ENCODE measurements at regions not wholly inside any gene's neighbourhood (a gene's known extent, or its start where the extent isn't known, plus 50 kb on each side); places are given as distances from the start of the nearest gene placed in this dataset.

DNA sequence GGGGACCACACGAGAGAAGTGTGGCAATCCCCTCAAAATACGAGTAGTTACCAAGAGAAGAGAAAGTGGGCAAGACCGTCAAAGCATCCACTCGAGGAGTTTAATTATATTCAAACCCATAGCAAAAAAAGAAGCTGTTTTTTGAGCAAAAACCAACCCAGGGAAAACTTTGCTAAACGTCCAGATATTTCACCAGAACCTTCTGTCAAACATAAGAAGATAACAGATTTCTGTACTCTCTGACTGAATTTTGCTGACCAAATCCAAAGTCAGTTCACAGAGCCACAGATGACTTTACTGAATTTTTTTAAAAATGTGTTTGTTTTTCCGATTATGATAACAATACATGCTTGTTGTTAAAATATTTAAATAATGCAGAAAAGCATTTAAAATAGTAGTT is 145.6 kb upstream of the PTPN1 start:
- Mint-ChIP-seq H3K27me3 (ENCODE audit: low read depth) (peaks cover 18% of the 10 kb centered on the region), H3K27ac (no peak overlapping the region), H3K36me3 (ENCODE audit: low read depth) (no peaks in the 10 kb centered on the region), H3K4me3 (no peak overlapping the region), H3K4me1 (ENCODE audit: low read depth) (peaks cover 11% of the 10 kb centered on the region), H3K9me3 (no peaks in the 10 kb centered on the region)
- no peak for DNase-seq (ENCODE audit: low spot score)

GRCh38 chr20:50366270-50367103 is 143.7 kb upstream of the PTPN1 start:
- Mint-ChIP-seq H3K27me3 (ENCODE audit: low read depth) (peaks cover 18% of the 10 kb centered on the region), H3K4me1 (ENCODE audit: low read depth) (peaks cover 11% of the 10 kb centered on the region), H3K4me3 (peak overlapping the region; percentile 50), H3K36me3 (ENCODE audit: low read depth) (no peaks in the 10 kb centered on the region), H3K27ac (peak overlapping the region; percentile 77), H3K9me3 (no peaks in the 10 kb centered on the region)
- DNase-seq (ENCODE audit: low spot score): no peak

GRCh38 chr20:50367104-50367674 is 143.0 kb upstream of the PTPN1 start:
- Mint-ChIP-seq H3K27ac (no peak overlapping the region), H3K4me3 (no peak overlapping the region), H3K4me1 (ENCODE audit: low read depth) (peaks cover 14% of the 10 kb centered on the region), H3K36me3 (ENCODE audit: low read depth) (no peaks in the 10 kb centered on the region), H3K27me3 (ENCODE audit: low read depth) (peaks cover 18% of the 10 kb centered on the region), H3K9me3 (no peaks in the 10 kb centered on the region)
- no peak for DNase-seq (ENCODE audit: low spot score)

- Mint-ChIP-seq H3K36me3 (ENCODE audit: low read depth) (no peaks in the 10 kb centered on the region), H3K4me3 (no peak overlapping the region), H3K27ac (no peak overlapping the region), H3K27me3 (ENCODE audit: low read depth) (peaks cover 18% of the 10 kb centered on the region), H3K4me1 (ENCODE audit: low read depth) (peaks cover 14% of the 10 kb centered on the region), H3K9me3 (no peaks in the 10 kb centered on the region)
- no peak for DNase-seq (ENCODE audit: low spot score)
Observed at GRCh38 chr20:50367739-50368375, 142.3 kb upstream of the PTPN1 start.

GRCh38 chr20:50368386-50368785 is 141.8 kb upstream of the PTPN1 start:
- peaks cover 15% of the 10 kb centered on the region for H3K27me3 Mint-ChIP-seq (ENCODE audit: low read depth)
- no peaks in the 10 kb centered on the region for H3K36me3 Mint-ChIP-seq (ENCODE audit: low read depth)
- H3K27ac Mint-ChIP-seq: no peak overlapping the region

GRCh38 chr20:50368813-50369224 is 141.4 kb upstream of the PTPN1 start:
- H3K4me1 Mint-ChIP-seq (ENCODE audit: low read depth): peaks cover 14% of the 10 kb centered on the region
- no peak overlapping the region for H3K4me3 Mint-ChIP-seq
- no peaks in the 10 kb centered on the region for H3K36me3 Mint-ChIP-seq (ENCODE audit: low read depth)
- no peaks in the 10 kb centered on the region for H3K9me3 Mint-ChIP-seq
- peaks cover 15% of the 10 kb centered on the region for H3K27me3 Mint-ChIP-seq (ENCODE audit: low read depth)
- H3K27ac Mint-ChIP-seq: no peak overlapping the region
- DNase-seq (ENCODE audit: low spot score): no peak

More at GRCh38 chr20:50368386-50368785, 141.8 kb upstream of the PTPN1 start:
- DNase-seq (ENCODE audit: low spot score): no peak
- Mint-ChIP-seq H3K4me3 (no peak overlapping the region), H3K9me3 (no peaks in the 10 kb centered on the region), H3K4me1 (ENCODE audit: low read depth) (peaks cover 14% of the 10 kb centered on the region)

DNA sequence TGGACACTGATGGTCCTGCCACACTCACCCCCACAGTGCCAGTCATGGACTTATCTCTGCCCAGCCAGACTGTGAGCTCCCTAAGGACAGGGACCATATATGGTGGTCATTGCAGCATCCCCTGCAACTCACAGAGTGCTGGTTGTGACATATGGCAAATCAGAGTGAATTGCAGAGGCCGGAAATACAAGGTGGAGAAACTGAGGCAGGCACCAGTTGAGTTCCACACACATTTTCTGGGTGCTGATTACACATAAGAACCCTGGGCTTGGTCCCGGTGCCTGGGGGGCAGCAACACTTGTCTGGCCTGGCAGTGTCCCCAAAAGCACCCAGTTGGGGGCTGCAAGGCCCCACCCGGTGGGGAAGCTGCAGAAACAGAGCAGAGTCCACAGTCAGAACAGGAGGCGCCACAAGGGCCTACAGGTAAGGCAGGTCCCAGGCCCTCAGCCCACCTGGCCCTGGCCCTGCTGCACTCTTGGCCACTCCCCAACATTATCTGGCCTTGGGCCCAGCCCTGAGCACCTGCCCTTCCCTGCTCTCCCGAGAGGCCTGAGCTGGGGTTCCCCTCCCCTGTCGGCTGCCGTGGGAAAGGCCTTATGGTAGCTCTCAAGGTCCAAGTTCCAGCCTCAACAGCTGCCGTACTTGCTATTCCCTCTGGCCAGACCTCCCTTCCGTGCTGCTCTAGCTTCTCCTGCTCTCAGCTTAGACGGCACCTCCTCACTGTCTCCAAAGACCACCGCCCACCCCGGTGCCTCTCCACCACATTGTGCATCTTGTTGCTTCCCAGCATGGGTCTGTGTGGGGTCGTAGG is 140.8 kb upstream of the PTPN1 start:
- no peaks in the 10 kb centered on the region for H3K9me3 Mint-ChIP-seq
- no peak for DNase-seq (ENCODE audit: low spot score)
- peaks cover 11% of the 10 kb centered on the region for H3K27me3 Mint-ChIP-seq (ENCODE audit: low read depth)
- H3K36me3 Mint-ChIP-seq (ENCODE audit: low read depth): no peaks in the 10 kb centered on the region
- H3K4me3 Mint-ChIP-seq: no peak overlapping the region
- H3K4me1 Mint-ChIP-seq (ENCODE audit: low read depth): peaks cover 16% of the 10 kb centered on the region
- no peak overlapping the region for H3K27ac Mint-ChIP-seq

DNA sequence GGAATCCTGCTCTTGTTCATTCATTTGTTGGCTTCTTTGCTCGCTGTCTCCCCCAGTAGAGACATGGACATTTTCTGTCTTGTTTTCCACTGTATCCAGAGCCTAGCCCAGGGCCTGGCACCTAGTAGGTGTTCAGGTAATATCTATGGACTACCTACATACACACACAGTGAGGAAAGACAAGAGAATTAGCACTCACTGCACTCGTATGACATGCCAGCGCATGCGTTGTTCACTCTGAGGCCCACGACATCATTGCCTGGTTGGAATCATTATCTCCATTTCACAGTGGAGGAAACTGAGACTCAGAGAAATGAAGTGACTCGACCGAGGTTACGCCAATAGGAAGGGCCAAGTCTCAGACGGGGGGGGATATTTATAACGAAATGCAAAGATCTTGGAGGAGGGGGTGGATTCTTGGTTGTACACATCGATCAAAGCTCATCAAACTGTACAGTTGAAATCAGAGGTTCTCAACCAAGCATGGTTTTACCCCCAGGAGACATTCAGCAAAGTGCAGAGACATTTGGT is 140.1 kb upstream of the PTPN1 start:
- peaks cover 11% of the 10 kb centered on the region for H3K27me3 Mint-ChIP-seq (ENCODE audit: low read depth)
- no peak overlapping the region for H3K4me3 Mint-ChIP-seq
- DNase-seq (ENCODE audit: low spot score): no peak
- H3K27ac Mint-ChIP-seq: no peak overlapping the region
- H3K4me1 Mint-ChIP-seq (ENCODE audit: low read depth): peaks cover 17% of the 10 kb centered on the region
- no peaks in the 10 kb centered on the region for H3K9me3 Mint-ChIP-seq
- no peaks in the 10 kb centered on the region for H3K36me3 Mint-ChIP-seq (ENCODE audit: low read depth)

DNA sequence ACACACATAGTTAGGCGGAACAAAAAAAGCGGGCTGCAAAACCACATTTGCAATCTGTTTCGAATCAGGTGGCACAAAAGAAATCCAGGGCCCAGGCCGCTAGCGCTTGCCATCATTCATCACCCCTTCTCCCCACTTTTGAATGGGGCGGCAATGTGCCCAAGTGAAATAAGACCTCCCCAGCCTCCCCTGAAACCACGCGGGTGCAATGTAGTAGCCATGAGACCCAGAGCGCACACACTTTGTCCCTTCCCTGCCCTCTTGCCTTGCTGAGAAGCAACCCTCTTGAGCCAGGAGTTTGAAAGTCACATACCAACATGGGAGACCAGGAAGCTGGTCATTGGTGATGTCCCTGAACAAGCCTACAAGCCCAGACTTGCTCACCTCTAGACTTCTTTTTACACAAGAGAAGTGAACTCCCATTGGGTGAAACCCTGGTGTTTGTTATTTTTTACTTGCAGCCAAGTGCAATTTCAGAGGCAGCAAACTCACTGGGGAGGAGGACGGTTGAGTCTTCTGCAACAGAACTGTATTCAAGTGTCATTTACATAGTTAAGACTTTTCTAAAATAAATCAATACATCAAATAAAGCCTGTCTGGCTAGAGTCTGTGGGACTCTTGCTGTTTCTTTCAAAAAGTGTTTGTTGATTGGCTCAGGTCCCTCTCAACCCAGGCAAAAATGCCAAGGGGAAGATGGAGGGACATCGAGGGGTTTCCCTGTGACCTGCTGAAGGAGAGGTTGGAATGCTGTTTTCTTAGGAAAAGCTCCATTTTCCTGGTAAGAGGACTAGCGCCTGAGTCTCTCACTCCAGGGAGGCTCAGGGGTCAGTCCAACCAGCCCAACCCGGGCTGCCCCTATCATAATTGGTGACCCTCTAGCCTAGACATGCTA is 138.1 kb upstream of the PTPN1 start:
- Mint-ChIP-seq H3K9me3 (no peaks in the 10 kb centered on the region), H3K27ac (no peak overlapping the region)

DNA sequence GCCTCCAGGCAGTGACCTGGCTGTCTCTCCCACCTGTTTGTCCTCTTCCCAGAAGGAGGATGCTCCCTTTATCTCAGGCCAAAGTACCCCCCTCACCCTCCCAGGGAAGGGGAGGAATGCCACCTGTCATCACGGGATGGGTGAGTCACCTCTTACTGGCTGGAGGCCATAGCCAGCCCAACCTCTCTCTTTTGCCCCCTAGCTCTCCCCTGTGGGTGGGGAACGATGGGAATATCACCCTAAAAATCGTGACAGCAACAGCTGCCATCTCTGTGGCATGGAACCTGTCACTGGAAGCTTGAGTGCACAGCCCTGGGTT is 137.5 kb upstream of the PTPN1 start:
- no peak for DNase-seq (ENCODE audit: low spot score)
- Mint-ChIP-seq H3K4me1 (ENCODE audit: low read depth) (peaks cover 13% of the 10 kb centered on the region), H3K36me3 (ENCODE audit: low read depth) (no peaks in the 10 kb centered on the region), H3K9me3 (no peaks in the 10 kb centered on the region), H3K27ac (no peak overlapping the region), H3K27me3 (ENCODE audit: low read depth) (peaks cover 4% of the 10 kb centered on the region), H3K4me3 (no peak overlapping the region)

More for the DNA sequence above, 138.1 kb upstream of the PTPN1 start:
- H3K4me1 Mint-ChIP-seq (ENCODE audit: low read depth): peaks cover 11% of the 10 kb centered on the region
- no peak for DNase-seq (ENCODE audit: low spot score)
- H3K4me3 Mint-ChIP-seq: no peak overlapping the region
- H3K27me3 Mint-ChIP-seq (ENCODE audit: low read depth): peaks cover 4% of the 10 kb centered on the region
- H3K36me3 Mint-ChIP-seq (ENCODE audit: low read depth): no peaks in the 10 kb centered on the region

DNA sequence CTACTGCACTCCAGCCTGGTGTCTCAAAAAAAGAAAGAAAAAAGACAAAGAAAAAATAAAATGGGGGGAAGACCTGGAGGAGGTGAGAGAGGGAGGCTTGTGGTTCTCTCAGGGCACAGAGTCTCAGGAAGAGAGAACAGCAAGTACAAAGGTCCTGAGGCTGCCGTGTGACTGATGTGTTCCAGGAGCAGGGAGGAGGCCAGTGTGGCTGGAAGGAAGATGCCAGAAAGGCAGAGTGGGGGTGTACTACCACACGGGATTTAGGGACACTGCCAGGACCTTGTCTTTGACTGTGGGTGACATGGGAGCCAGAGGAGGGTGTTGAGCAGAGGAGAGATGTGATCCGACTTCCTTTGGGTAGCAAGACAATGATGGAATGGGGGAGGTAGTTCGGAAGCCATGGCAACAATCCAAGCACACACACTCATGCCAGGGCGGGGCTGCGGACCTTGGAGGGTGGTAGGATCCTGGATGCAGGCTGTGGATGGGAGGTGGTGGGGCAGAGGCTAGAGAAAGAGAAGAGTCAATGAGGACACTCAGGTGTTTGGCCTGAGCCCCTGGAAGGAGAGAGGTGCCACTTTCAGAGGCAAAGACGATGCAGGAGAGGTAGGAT is 136.4 kb upstream of the PTPN1 start:
- Mint-ChIP-seq H3K4me3 (no peak overlapping the region), H3K36me3 (ENCODE audit: low read depth) (no peaks in the 10 kb centered on the region), H3K27me3 (ENCODE audit: low read depth) (no peaks in the 10 kb centered on the region), H3K4me1 (ENCODE audit: low read depth) (peaks cover 9% of the 10 kb centered on the region), H3K9me3 (no peaks in the 10 kb centered on the region), H3K27ac (no peak overlapping the region)
- no peak for DNase-seq (ENCODE audit: low spot score)

- H3K9me3 Mint-ChIP-seq: no peaks in the 10 kb centered on the region
- H3K4me3 Mint-ChIP-seq: no peak overlapping the region
- H3K36me3 Mint-ChIP-seq (ENCODE audit: low read depth): no peaks in the 10 kb centered on the region
- no peak overlapping the region for H3K27ac Mint-ChIP-seq
- peaks cover 9% of the 10 kb centered on the region for H3K4me1 Mint-ChIP-seq (ENCODE audit: low read depth)
- no peak for DNase-seq (ENCODE audit: low spot score)
- no peaks in the 10 kb centered on the region for H3K27me3 Mint-ChIP-seq (ENCODE audit: low read depth)
Observed at GRCh38 chr20:50374541-50375078, 135.6 kb upstream of the PTPN1 start.
